ENCODE measurements at regions not wholly inside any gene's neighbourhood (a gene's known extent, or its start where the extent isn't known, plus 50 kb on each side); places are given as distances from the start of the nearest gene placed in this dataset.

GRCh38 chr1:13994386-13994785 is 294.4 kb downstream of the PRDM2 start:
- no peak overlapping the region for H3K4me2 ChIP-seq (ENCODE audit: insufficient read depth, low read length)
- TF ChIP-seq MAX (IDR thresholded peaks at IDR 0.05; ENCODE audit: insufficient read depth, insufficient read length) (no peak), POLR2AphosphoS5 (IDR thresholded peaks at IDR 0.05; ENCODE audit: insufficient read depth, low read depth, low read length) (no peak), FOS (IDR thresholded peaks at IDR 0.05; ENCODE audit: borderline replicate concordance, insufficient read depth, low read length) (no peak), GATA2 (IDR thresholded peaks at IDR 0.05; ENCODE audit: insufficient read depth, insufficient read length, low read depth, low read length) (no peak), JUN (IDR thresholded peaks at IDR 0.05; ENCODE audit: borderline replicate concordance, insufficient read depth, insufficient read length, low read depth) (no peak), MYC (IDR thresholded peaks at IDR 0.05; ENCODE audit: low read depth, low read length) (no peak), POLR2A (IDR thresholded peaks at IDR 0.05; ENCODE audit: low read depth, low read length) (no peak), EZH2 (IDR thresholded peaks at IDR 0.05; ENCODE audit: borderline replicate concordance, low read depth, low read length, severe bottlenecking) (no peak)
- TF ChIP-seq, protein P1, sequence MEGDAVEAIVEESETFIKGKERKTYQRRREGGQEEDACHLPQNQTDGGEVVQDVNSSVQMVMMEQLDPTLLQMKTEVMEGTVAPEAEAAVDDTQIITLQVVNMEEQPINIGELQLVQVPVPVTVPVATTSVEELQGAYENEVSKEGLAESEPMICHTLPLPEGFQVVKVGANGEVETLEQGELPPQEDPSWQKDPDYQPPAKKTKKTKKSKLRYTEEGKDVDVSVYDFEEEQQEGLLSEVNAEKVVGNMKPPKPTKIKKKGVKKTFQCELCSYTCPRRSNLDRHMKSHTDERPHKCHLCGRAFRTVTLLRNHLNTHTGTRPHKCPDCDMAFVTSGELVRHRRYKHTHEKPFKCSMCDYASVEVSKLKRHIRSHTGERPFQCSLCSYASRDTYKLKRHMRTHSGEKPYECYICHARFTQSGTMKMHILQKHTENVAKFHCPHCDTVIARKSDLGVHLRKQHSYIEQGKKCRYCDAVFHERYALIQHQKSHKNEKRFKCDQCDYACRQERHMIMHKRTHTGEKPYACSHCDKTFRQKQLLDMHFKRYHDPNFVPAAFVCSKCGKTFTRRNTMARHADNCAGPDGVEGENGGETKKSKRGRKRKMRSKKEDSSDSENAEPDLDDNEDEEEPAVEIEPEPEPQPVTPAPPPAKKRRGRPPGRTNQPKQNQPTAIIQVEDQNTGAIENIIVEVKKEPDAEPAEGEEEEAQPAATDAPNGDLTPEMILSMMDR (IDR thresholded peaks at IDR 0.05; ENCODE audit: extremely low read depth in 1 of 2, insufficient read depth in 1 of 2, low read depth in 1 of 2, low read length in 2 of 2), result no peak
- H3K36me3 ChIP-seq (ENCODE audit: control insufficient read depth in 2 of 2, extremely low read depth in 1 of 2, insufficient read depth in 2 of 2, low read length in 2 of 2), result no peaks in the 10 kb centered on the region
- FAIRE-seq (no peak), DNase-seq (ENCODE audit: low read depth, low spot score) (no peak)
- no peaks in the 10 kb centered on the region for H4K20me1 ChIP-seq (replicated peaks; ENCODE audit: control insufficient read depth, extremely low read depth, insufficient read depth, low read length)
- no peaks in the 10 kb centered on the region for H3K27me3 ChIP-seq (ENCODE audit: control insufficient read depth in 2 of 2, insufficient read depth in 2 of 2, low read length in 2 of 2)
- H3K9me1 ChIP-seq (replicated peaks; ENCODE audit: control insufficient read depth, extremely low read depth, insufficient read depth, low read length), result no peaks in the 10 kb centered on the region
- H3K4me3 ChIP-seq (replicated peaks in 1 of 3; ENCODE audit: insufficient read depth in 1 of 3, low read depth in 1 of 3, low read length in 3 of 3), result no peak overlapping the region
- dilution Hi-C loops (cut with MboI; ENCODE audit: extremely low pct_ligation_motif_present, low sequenced_read_pairs), result no loop called here
- H3K9me3 ChIP-seq (replicated peaks; ENCODE audit: control insufficient read depth, insufficient read depth, low read length), result peaks cover 4% of the 10 kb centered on the region
- H3K27ac ChIP-seq (ENCODE audit: insufficient read depth, low read depth, low read length), result no peak overlapping the region
- intact Hi-C loops (cut with micrococcal nuclease), result no loop called here
- H3K9ac ChIP-seq (replicated peaks; ENCODE audit: extremely low read depth, insufficient read depth, low read length), result no peak overlapping the region
- no peaks in the 10 kb centered on the region for H3K79me2 ChIP-seq (ENCODE audit: control insufficient read depth, insufficient read depth, low read length)
- no peaks in the 10 kb centered on the region for H3K4me1 ChIP-seq (ENCODE audit: control insufficient read depth, extremely low read depth, insufficient read depth, low read length)
- no peak overlapping the region for H2AFZ ChIP-seq (ENCODE audit: low read depth, low read length)
- CTCF ChIA-PET, result no interaction called here
- no TSS peak for BruUV-seq (replicated peaks)
- POLR2A ChIA-PET, result no interaction called here
